AG09309 (cell line): ENCODE measurements at regions not wholly inside any gene's neighbourhood (a gene's known extent, or its start where the extent isn't known, plus 50 kb on each side); places are given as distances from the start of the nearest gene placed in this dataset.

ENCODE experiments used
- DNase-seq: peaks from one replicate; pipeline ENCODE4 v3.0.0-alpha.2; 2010; ENCODE audit warnings: low read depth
- H3K4me3 ChIP-seq: 2 replicates; pipeline ENCODE4 v1.5.1; 2011; ENCODE audit warnings: mild to moderate bottlenecking, low read depth, low read length, moderate library complexity; ENCODE audit not compliant: control insufficient read depth
- TF ChIP-seq, protein P1 (sequence below): IDR thresholded peaks from 2 replicates; pipeline ENCODE4 v1.5.1; 2011; ENCODE audit warnings: mild to moderate bottlenecking, low read depth, low read length, inconsistent platforms; ENCODE audit not compliant: insufficient read depth, control insufficient read depth; ENCODE audit errors: missing control alignments

DNA sequence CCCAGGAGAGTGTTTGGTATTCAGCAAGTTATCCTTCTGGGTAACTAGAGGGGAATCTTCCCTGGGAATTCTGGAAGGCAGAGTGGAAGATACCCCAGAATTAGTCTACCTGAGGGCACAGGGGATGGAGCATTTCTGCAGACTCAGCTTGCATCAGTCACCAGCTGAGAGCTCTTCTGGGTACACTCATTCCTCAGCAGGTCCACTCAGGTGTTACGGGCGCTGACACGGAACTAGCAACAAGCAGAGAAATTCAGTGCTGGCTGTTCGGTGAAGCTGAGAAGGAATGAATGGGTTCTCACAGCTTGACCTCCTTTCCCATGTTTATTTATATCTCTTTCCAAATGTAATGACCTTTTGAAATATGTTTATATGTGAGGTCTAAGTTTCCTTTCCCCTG lies 106.0 kb upstream of the PNPLA4 start:
- H3K4me3 ChIP-seq: no peak overlapping the region
- DNase-seq: no peak
- TF ChIP-seq, protein P1, sequence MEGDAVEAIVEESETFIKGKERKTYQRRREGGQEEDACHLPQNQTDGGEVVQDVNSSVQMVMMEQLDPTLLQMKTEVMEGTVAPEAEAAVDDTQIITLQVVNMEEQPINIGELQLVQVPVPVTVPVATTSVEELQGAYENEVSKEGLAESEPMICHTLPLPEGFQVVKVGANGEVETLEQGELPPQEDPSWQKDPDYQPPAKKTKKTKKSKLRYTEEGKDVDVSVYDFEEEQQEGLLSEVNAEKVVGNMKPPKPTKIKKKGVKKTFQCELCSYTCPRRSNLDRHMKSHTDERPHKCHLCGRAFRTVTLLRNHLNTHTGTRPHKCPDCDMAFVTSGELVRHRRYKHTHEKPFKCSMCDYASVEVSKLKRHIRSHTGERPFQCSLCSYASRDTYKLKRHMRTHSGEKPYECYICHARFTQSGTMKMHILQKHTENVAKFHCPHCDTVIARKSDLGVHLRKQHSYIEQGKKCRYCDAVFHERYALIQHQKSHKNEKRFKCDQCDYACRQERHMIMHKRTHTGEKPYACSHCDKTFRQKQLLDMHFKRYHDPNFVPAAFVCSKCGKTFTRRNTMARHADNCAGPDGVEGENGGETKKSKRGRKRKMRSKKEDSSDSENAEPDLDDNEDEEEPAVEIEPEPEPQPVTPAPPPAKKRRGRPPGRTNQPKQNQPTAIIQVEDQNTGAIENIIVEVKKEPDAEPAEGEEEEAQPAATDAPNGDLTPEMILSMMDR: no peak

DNA sequence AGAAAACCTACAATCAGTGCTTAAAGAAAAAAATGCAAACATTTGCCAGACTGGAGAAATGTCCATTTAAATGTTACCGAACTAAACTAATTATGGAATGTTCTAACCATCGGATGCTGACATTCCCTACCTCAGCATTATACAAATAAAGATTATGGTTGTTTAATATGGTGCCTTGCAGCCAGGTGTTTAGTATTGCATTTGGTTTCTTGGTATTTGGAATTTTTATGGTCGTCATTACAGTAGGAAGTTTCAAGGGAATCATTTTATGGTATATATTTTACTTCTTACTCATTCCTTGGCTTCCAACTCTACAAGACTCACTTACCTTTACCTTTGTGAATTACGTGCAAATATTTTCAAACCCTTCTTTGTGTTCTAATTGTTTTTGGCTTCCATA lies 103.1 kb upstream of the PNPLA4 start:
- no peak overlapping the region for H3K4me3 ChIP-seq
- no peak for DNase-seq
- TF ChIP-seq, protein P1: no peak

GRCh38 chrX:8027827-8028226 lies 100.6 kb upstream of the PNPLA4 start:
- H3K4me3 ChIP-seq: no peak overlapping the region
- no peak for DNase-seq
- TF ChIP-seq, protein P1: no peak

DNA sequence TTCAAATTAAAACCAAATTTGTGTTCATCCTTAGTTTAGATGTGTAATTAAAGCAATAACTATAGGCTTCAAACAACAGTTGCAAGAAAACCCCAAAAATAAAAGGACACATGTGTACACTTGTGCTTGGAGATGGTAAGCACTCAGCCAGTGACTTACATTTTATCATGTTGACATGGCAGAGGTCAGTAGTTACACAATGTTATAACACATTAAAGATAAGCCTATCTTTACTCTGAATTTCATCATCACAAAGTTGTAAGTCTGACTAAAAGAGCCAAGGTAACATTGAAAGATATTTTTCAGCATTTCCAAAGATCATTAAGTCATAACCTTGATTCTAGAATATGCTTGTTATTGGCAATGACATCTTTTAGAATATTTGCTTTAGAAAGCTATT lies 98.5 kb upstream of the PNPLA4 start:
- H3K4me3 ChIP-seq: no peak overlapping the region
- DNase-seq: no peak
- TF ChIP-seq, protein P1: no peak

- DNase-seq: no peak
- H3K4me3 ChIP-seq: no peak overlapping the region
- TF ChIP-seq, protein P1: no peak
These were observed 91.7 kb upstream of the PNPLA4 start for GRCh38 chrX:8018934-8019333.

DNA sequence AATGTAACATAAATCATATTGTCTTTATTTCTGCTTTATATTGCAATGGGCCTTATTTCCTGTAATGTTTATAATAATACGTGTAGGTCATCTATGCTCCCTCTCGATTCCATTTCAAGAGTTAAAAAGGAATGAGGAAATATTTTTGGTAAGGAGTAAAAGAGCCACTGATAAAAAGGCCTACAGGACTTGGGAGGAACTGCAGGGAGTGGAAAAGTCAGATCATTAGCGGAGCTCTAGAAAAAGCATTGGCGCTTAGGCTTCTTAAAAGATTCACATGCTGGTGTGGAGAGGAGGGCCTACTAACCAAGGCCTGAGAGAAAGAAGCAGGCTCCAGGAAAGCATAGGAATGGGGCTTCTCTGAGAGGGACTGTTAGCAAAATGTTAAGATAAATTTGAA lies 82.9 kb upstream of the PNPLA4 start:
- H3K4me3 ChIP-seq: no peak overlapping the region
- TF ChIP-seq, protein P1: no peak
- no peak for DNase-seq

- no peak for DNase-seq
These were observed 78.6 kb upstream of the PNPLA4 start for GRCh38 chrX:8005678-8006347.

More at GRCh38 chrX:8005678-8006347, 78.6 kb upstream of the PNPLA4 start:
- TF ChIP-seq, protein P1: no peak
- no peak overlapping the region for H3K4me3 ChIP-seq
